Fibroblast of lung (primary cell): ENCODE measurements at regions not wholly inside any gene's neighbourhood (a gene's known extent, or its start where the extent isn't known, plus 50 kb on each side); places are given as distances from the start of the nearest gene placed in this dataset.

Source experiments
- EZH2 ChIP-seq: IDR thresholded peaks from 2 replicates; pipeline ENCODE4 v1.5.1; 2012; ENCODE audit warnings: low read length, control low read depth, mild to moderate bottlenecking; ENCODE audit errors: missing control alignments
- TF ChIP-seq, protein P1 (sequence below), 2 donors: IDR thresholded peaks in 1 of 2; conservative IDR thresholded peaks in 1 of 2; 1 replicate in 1 of 2; 2 replicates in 1 of 2; pipeline ENCODE4 v1.5.1; 2011 to 2012; ENCODE audit warnings: low read length in 2 of 2, control low read depth in 1 of 2, inconsistent platforms in 1 of 2, low read depth in 1 of 2, mild to moderate bottlenecking in 1 of 2

- TF ChIP-seq, protein P1, sequence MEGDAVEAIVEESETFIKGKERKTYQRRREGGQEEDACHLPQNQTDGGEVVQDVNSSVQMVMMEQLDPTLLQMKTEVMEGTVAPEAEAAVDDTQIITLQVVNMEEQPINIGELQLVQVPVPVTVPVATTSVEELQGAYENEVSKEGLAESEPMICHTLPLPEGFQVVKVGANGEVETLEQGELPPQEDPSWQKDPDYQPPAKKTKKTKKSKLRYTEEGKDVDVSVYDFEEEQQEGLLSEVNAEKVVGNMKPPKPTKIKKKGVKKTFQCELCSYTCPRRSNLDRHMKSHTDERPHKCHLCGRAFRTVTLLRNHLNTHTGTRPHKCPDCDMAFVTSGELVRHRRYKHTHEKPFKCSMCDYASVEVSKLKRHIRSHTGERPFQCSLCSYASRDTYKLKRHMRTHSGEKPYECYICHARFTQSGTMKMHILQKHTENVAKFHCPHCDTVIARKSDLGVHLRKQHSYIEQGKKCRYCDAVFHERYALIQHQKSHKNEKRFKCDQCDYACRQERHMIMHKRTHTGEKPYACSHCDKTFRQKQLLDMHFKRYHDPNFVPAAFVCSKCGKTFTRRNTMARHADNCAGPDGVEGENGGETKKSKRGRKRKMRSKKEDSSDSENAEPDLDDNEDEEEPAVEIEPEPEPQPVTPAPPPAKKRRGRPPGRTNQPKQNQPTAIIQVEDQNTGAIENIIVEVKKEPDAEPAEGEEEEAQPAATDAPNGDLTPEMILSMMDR (conservative IDR thresholded peaks at IDR 0.05 in 1 of 2, IDR thresholded peaks at IDR 0.05 in 1 of 2; ENCODE audit: low read depth in 1 of 2, low read length in 2 of 2): no peak
- TF ChIP-seq EZH2: no peak
These were observed 429.2 kb downstream of the GPAT3 start for GRCh38 chr4:83964996-83965541.
